Pancreas (tissue), 10 donors: ENCODE measurements at regions not wholly inside any gene's neighbourhood (a gene's known extent, or its start where the extent isn't known, plus 50 kb on each side); places are given as distances from the start of the nearest gene placed in this dataset.

Experiments
- ATAC-seq, 4 donors: fragments of 200-7000 bp; cut with Tn5 transposase; one replicate each; pipeline versions ENCODE4 v1.8.0 to v1.9.1; 2020; ENCODE audit warnings: mild to moderate bottlenecking in 4 of 4, moderate library complexity in 4 of 4
- DNase-seq, 6 donors: peaks; one replicate each; pipeline ENCODE4 v3.0.0-alpha.2; 2020
- FAIRE-seq: peaks from 2 replicates; lab custom pipeline; 2012; peaks lifted over from hg19 to GRCh38; lab: Jason Lieb, UNC
- H3K27ac ChIP-seq, 4 donors: fragments of 200-600 bp; sonication (generic); 1 replicate in 3 of 4; 2 replicates in 1 of 4; pipeline versions ENCODE4 v1.5.0 to v1.8.0; 2020
- H3K27me3 ChIP-seq, 4 donors: fragments of 200-600 bp; one replicate each; pipeline ENCODE4 v1.8.0; 2021
- H3K36me3 ChIP-seq, 3 donors: fragments of 200-600 bp; sonication (generic) in 1 of 3; one replicate each; pipeline versions ENCODE4 v1.5.0 to v1.8.0; 2020 to 2021
- H3K4me1 ChIP-seq, 3 donors: fragments of 200-600 bp; one replicate each; pipeline ENCODE4 v1.8.0; 2021
- H3K4me3 ChIP-seq, 4 donors: fragments of 200-600 bp; sonication (generic) in 2 of 4; one replicate each; pipeline versions ENCODE4 v1.5.0 to v1.8.0; 2020 to 2021
- H3K9me3 ChIP-seq, 4 donors: fragments of 200-600 bp; one replicate each; pipeline ENCODE4 v1.8.0; 2021
- CTCF ChIP-seq, 4 donors: fragments of 200-600 bp; sonication (generic) in 3 of 4; IDR thresholded peaks; one replicate each; pipeline versions ENCODE4 v1.5.0 to v1.8.0; 2021; ENCODE audit warnings: antibody characterized with exemption in 4 of 4
- WGBS, 2 donors: extraction: QIAGEN DNeasy Blood & Tissue Kit; methylation state at CpG; one replicate each; pipeline ENCODE4 v1.1.7; 2013; 5-methylcytosine and 5-hydroxymethylcytosine counted together
- intact Hi-C, 3 donors: fragments of 100-400 bp; cut with DNase I; formaldehyde crosslinking; loops; one replicate each; pipeline versions ENCODE4 v1.11.1 to v1.14.2; 2022
- donor health status: healthy with polysubstance abuse.
- donor health status: DM: no; HTN: no; CAD: no; lungs with moderate emphysema.
- donor health status: DM: no; HTN: no; CAD: no.
- donor health status: control.
- donor health status: control.
- donor health status: Bipolar disorder and iron deficiency.
- donor health status: DM: yes; HTN: yes; CAD: no.
- donor health status: DM: no; HTN: no; CAD: no.
- donor health status: DM: no; HTN: no; CAD: no.
- donor health status: DM: yes; HTN: yes; CAD: no.

GRCh38 chr11:70872955-70873735 is 379.2 kb downstream of the SHANK2 start:
- no peaks in the 10 kb centered on the region for H3K9me3 ChIP-seq
- no peak overlapping the region for H3K27ac ChIP-seq
- H3K27me3 ChIP-seq = no peaks in the 10 kb centered on the region
- TF ChIP-seq CTCF (IDR thresholded peaks at IDR 0.05) = no peak
- 81% methylated on average over 14 of the region's 14 CpGs for whole genome bisulfite sequencing, 2 donors
- H3K36me3 ChIP-seq = no peaks in the 10 kb centered on the region
- intact Hi-C loops = no loop called here
- H3K4me1 ChIP-seq = no peaks in the 10 kb centered on the region
- ATAC-seq (no peak), FAIRE-seq (no peak), DNase-seq (no peak)
- no peak overlapping the region for H3K4me3 ChIP-seq

GRCh38 chr11:70873736-70874412 is 378.5 kb downstream of the SHANK2 start:
- no peaks in the 10 kb centered on the region for H3K4me1 ChIP-seq
- DNase-seq = no peak
- 81% methylated on average over 6 of the region's 6 CpGs for WGBS, 2 donors
- no peak for FAIRE-seq
- H3K27me3 ChIP-seq = no peaks in the 10 kb centered on the region
- no peak for ATAC-seq
- H3K9me3 ChIP-seq = no peaks in the 10 kb centered on the region
- TF ChIP-seq CTCF (IDR thresholded peaks at IDR 0.05) = no peak
- H3K36me3 ChIP-seq = no peaks in the 10 kb centered on the region
- H3K27ac ChIP-seq = no peak overlapping the region
- no peak overlapping the region for H3K4me3 ChIP-seq
- intact Hi-C loops = no loop called here

- TF ChIP-seq CTCF (IDR thresholded peaks at IDR 0.05) = no peak
- DNase-seq (peak in 5 of 6 donors; percentile 45 to 72 (median 69)), FAIRE-seq (no peak), ATAC-seq (peak; percentile 65 to 91 (median 84))
- Histone ChIP-seq H3K9me3 (no peaks in the 10 kb centered on the region), H3K36me3 (no peaks in the 10 kb centered on the region), H3K4me3 (no peak overlapping the region), H3K27ac (no peak overlapping the region), H3K27me3 (no peaks in the 10 kb centered on the region), H3K4me1 (no peaks in the 10 kb centered on the region)
- intact Hi-C loops = no loop called here
- WGBS, 2 donors = 55 to 58% methylated on average over 7 of the region's 7 CpGs
Measured at GRCh38 chr11:70876685-70877084, 375.7 kb downstream of the SHANK2 start.

- H3K9me3 ChIP-seq = no peaks in the 10 kb centered on the region
- intact Hi-C loops = no loop called here
- no peak for TF ChIP-seq CTCF (IDR thresholded peaks at IDR 0.05)
- H3K4me1 ChIP-seq = no peaks in the 10 kb centered on the region
- ATAC-seq = peak in 2 of 4 donors; percentile 24 to 26
- DNase-seq = no peak
- H3K36me3 ChIP-seq = no peaks in the 10 kb centered on the region
- no peak overlapping the region for H3K27ac ChIP-seq
- 76 to 87% methylated on average over 12 of the region's 12 CpGs for WGBS, 2 donors
- FAIRE-seq = no peak
- H3K4me3 ChIP-seq = no peak overlapping the region
- H3K27me3 ChIP-seq = no peaks in the 10 kb centered on the region
Measured at GRCh38 chr11:70877151-70877550, 375.2 kb downstream of the SHANK2 start.

GRCh38 chr11:70878366-70878765 is 374.0 kb downstream of the SHANK2 start:
- FAIRE-seq = no peak
- H3K36me3 ChIP-seq = no peaks in the 10 kb centered on the region
- intact Hi-C loops = no loop called here
- no peak for ATAC-seq
- H3K27me3 ChIP-seq = no peaks in the 10 kb centered on the region
- no peak overlapping the region for H3K27ac ChIP-seq
- WGBS, 2 donors = 85 to 87% methylated on average over 7 of the region's 7 CpGs
- no peaks in the 10 kb centered on the region for H3K4me1 ChIP-seq
- H3K4me3 ChIP-seq = no peak overlapping the region
- TF ChIP-seq CTCF (IDR thresholded peaks at IDR 0.05) = no peak
- H3K9me3 ChIP-seq = no peaks in the 10 kb centered on the region
- no peak for DNase-seq
